ENCODE measurements at regions not wholly inside any gene's neighbourhood (a gene's known extent, or its start where the extent isn't known, plus 50 kb on each side); places are given as distances from the start of the nearest gene placed in this dataset.

- no peak overlapping the region for H3K4me3 ChIP-seq (ENCODE audit: low read depth in 1 of 3, low read length in 3 of 3)
- no peak overlapping the region for H3K27ac ChIP-seq (ENCODE audit: low read depth in 1 of 2, low read length in 2 of 2)
- no peak for TF ChIP-seq EGR1 (IDR thresholded peaks at IDR 0.05; ENCODE audit: low read depth in 2 of 2)
- TF ChIP-seq FOXA2 (IDR thresholded peaks at IDR 0.05): no peak
- no peak for TF ChIP-seq RXRA (IDR thresholded peaks at IDR 0.05)
- no peak for TF ChIP-seq HNF4G (IDR thresholded peaks at IDR 0.05)
- no peak for TF ChIP-seq REST (IDR thresholded peaks at IDR 0.05)
- TF ChIP-seq JUND (IDR thresholded peaks at IDR 0.05): no peak
- TF ChIP-seq FOXA1 (IDR thresholded peaks at IDR 0.05): no peak
- TF ChIP-seq ATF3 (IDR thresholded peaks at IDR 0.05): no peak
- no peak for TF ChIP-seq YY1 (IDR thresholded peaks at IDR 0.05)
- no peak for TF ChIP-seq HNF4A (conservative IDR thresholded peaks at IDR 0.05)
- TF ChIP-seq ZBTB33 (IDR thresholded peaks at IDR 0.05): no peak
- no peaks in the 10 kb centered on the region for H3K4me1 ChIP-seq (ENCODE audit: control insufficient read depth in 4 of 4, insufficient read depth in 4 of 4, low read length in 3 of 4)
- no peak overlapping the region for H3K9ac ChIP-seq (ENCODE audit: low read depth in 1 of 2, low read length in 2 of 2)
- no peak for DNase-seq (ENCODE audit: low spot score)
- H3K36me3 ChIP-seq (ENCODE audit: control insufficient read depth in 4 of 4, insufficient read depth in 3 of 4, low read depth in 1 of 4, low read length in 3 of 4): no peaks in the 10 kb centered on the region
- H3K9me3 ChIP-seq (ENCODE audit: control insufficient read depth in 4 of 4, low read length in 3 of 4): no peaks in the 10 kb centered on the region
- H3K27me3 ChIP-seq (ENCODE audit: control insufficient read depth in 4 of 4, insufficient read depth in 4 of 4, low read length in 3 of 4): no peaks in the 10 kb centered on the region
- WGBS: 66% methylated on average over 4 of the region's 4 CpGs
Observed at GRCh38 chr6:48961781-48962415, 501.2 kb downstream of the MMUT start.

GRCh38 chr6:48959251-48960060 lies 503.6 kb downstream of the MMUT start:
- WGBS: 58% methylated on average over 6 of the region's 6 CpGs
- no peaks in the 10 kb centered on the region for H3K27me3 ChIP-seq (ENCODE audit: control insufficient read depth in 4 of 4, insufficient read depth in 4 of 4, low read length in 3 of 4)
- DNase-seq (ENCODE audit: low spot score): no peak
- no peaks in the 10 kb centered on the region for H3K36me3 ChIP-seq (ENCODE audit: control insufficient read depth in 4 of 4, insufficient read depth in 3 of 4, low read depth in 1 of 4, low read length in 3 of 4)
- H3K4me3 ChIP-seq (ENCODE audit: low read depth in 1 of 3, low read length in 3 of 3): no peak overlapping the region
- no peaks in the 10 kb centered on the region for H3K9me3 ChIP-seq (ENCODE audit: control insufficient read depth in 4 of 4, low read length in 3 of 4)
- H3K4me1 ChIP-seq (ENCODE audit: control insufficient read depth in 4 of 4, insufficient read depth in 4 of 4, low read length in 3 of 4): no peaks in the 10 kb centered on the region
- TF ChIP-seq CTCF (IDR thresholded peaks at IDR 0.05; ENCODE audit: low read depth, low read length, missing input control) (no peak), HNF4G (IDR thresholded peaks at IDR 0.05) (no peak), SP1 (IDR thresholded peaks at IDR 0.05) (no peak)
- no peak overlapping the region for H3K9ac ChIP-seq (ENCODE audit: low read depth in 1 of 2, low read length in 2 of 2)
- H3K27ac ChIP-seq (ENCODE audit: low read depth in 1 of 2, low read length in 2 of 2): no peak overlapping the region

Data from liver (tissue), 8 donors.